ENCODE measurements at regions not wholly inside any gene's neighbourhood (a gene's known extent, or its start where the extent isn't known, plus 50 kb on each side); places are given as distances from the start of the nearest gene placed in this dataset.

- TF ChIP-seq REST (IDR thresholded peaks at IDR 0.05; ENCODE audit: low read depth, low read length) (no peak), ZNF274 (IDR thresholded peaks at IDR 0.05; ENCODE audit: insufficient read depth, insufficient read length) (no peak), ZZZ3 (IDR thresholded peaks at IDR 0.05; ENCODE audit: control insufficient read depth, insufficient read length, low read depth) (no peak), NR2C1 (IDR thresholded peaks at IDR 0.05) (no peak), CEBPZ (IDR thresholded peaks at IDR 0.05; ENCODE audit: low read depth, low read length) (no peak), IKZF2 (IDR thresholded peaks at IDR 0.05) (no peak), WRNIP1 (IDR thresholded peaks at IDR 0.05; ENCODE audit: borderline replicate concordance, low read depth, low read length) (no peak)
These were observed 209.2 kb downstream of the B3GLCT start (continued) for GRCh38 chr13:31408927-31409326.

All from GM12878 (cell line).